Astrocyte (in vitro differentiated cells and primary cell): ENCODE measurements at regions not wholly inside any gene's neighbourhood (a gene's known extent, or its start where the extent isn't known, plus 50 kb on each side); places are given as distances from the start of the nearest gene placed in this dataset.

Source experiments
- EZH2 ChIP-seq: IDR thresholded peaks from 2 replicates; pipeline ENCODE4 v1.6.1; 2012; ENCODE audit warnings: mild to moderate bottlenecking, low read length, inconsistent platforms; ENCODE audit not compliant: insufficient read depth
- TF ChIP-seq, protein P1 (sequence below): IDR thresholded peaks from 2 replicates; pipeline ENCODE4 v1.5.1; 2011; ENCODE audit warnings: low read depth, mild to moderate bottlenecking, inconsistent platforms, low read length, moderate library complexity; ENCODE audit not compliant: insufficient read depth

- TF ChIP-seq, protein P1, sequence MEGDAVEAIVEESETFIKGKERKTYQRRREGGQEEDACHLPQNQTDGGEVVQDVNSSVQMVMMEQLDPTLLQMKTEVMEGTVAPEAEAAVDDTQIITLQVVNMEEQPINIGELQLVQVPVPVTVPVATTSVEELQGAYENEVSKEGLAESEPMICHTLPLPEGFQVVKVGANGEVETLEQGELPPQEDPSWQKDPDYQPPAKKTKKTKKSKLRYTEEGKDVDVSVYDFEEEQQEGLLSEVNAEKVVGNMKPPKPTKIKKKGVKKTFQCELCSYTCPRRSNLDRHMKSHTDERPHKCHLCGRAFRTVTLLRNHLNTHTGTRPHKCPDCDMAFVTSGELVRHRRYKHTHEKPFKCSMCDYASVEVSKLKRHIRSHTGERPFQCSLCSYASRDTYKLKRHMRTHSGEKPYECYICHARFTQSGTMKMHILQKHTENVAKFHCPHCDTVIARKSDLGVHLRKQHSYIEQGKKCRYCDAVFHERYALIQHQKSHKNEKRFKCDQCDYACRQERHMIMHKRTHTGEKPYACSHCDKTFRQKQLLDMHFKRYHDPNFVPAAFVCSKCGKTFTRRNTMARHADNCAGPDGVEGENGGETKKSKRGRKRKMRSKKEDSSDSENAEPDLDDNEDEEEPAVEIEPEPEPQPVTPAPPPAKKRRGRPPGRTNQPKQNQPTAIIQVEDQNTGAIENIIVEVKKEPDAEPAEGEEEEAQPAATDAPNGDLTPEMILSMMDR, result no peak
- TF ChIP-seq EZH2, result no peak
These were observed 408.1 kb downstream of the GALR1 start for GRCh38 chr18:77657651-77658298.
